ENCODE measurements at regions not wholly inside any gene's neighbourhood (a gene's known extent, or its start where the extent isn't known, plus 50 kb on each side); places are given as distances from the start of the nearest gene placed in this dataset.

DNA sequence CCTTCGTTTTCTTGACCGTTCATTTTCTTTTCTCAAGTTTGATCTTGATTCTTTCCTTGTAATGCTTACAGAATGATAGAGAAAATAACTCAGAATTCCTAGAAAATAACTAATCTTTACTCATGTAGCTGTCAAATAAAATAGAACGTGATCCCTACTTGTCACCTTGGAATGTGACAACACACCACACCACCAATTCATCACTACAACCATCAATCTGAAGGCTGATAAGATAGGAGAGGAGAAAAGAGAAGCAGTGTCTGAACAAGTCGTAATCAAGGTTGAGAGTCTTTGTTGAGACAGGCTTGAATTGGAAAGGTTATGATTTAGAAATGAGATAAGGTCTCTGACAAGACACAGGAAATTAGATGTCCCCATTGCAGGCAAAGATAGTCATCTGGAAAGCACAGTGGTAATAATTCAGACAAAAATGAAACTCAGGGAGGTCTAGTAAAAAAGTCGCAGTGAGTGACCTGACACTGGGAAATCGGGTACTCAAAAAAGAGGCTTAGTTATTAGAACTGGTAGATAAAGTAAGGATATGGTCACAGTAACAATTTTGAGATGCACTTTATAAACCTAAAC, 456.2 kb downstream of the FAT4 start:
- no peak for DNase-seq
- Histone ChIP-seq H3K9ac (no peak overlapping the region), H4K20me1 (ENCODE audit: insufficient read depth) (no peaks in the 10 kb centered on the region), H3K36me3 (ENCODE audit: low read depth) (no peaks in the 10 kb centered on the region), H3K4me2 (ENCODE audit: unreplicated experiment) (no peak overlapping the region), H3K9me2 (ENCODE audit: insufficient read depth) (no peaks in the 10 kb centered on the region), H3K4me3 (no peak overlapping the region), H3F3A (ENCODE audit: insufficient read depth) (no peaks in the 10 kb centered on the region), H3K9me3 (ENCODE audit: low read depth) (no peaks in the 10 kb centered on the region), H3K27me3 (replicated peaks; ENCODE audit: insufficient read depth) (no peaks in the 10 kb centered on the region), H3K79me2 (ENCODE audit: insufficient read depth) (no peaks in the 10 kb centered on the region), H3K27ac (no peak overlapping the region), H2AFZ (no peak overlapping the region), H3K4me1 (ENCODE audit: insufficient read depth) (no peaks in the 10 kb centered on the region)
- 83 to 85% methylated on average over 6 of the region's 6 CpGs for WGBS, 2 experiments (ENCODE audit: low coverage in 1 of 2, low lambda C conversion rate in 2 of 2, missing lambda C conversion rate in 2 of 2)
- in situ Hi-C loops (cut with MboI): no loop called here
- TF ChIP-seq EZH2phosphoT487 (IDR thresholded peaks at IDR 0.05; ENCODE audit: insufficient read depth, low read depth): no peak
- no peak for TF ChIP-seq EZH2 (IDR thresholded peaks at IDR 0.05; ENCODE audit: insufficient read depth, poor library complexity, severe bottlenecking)

DNA sequence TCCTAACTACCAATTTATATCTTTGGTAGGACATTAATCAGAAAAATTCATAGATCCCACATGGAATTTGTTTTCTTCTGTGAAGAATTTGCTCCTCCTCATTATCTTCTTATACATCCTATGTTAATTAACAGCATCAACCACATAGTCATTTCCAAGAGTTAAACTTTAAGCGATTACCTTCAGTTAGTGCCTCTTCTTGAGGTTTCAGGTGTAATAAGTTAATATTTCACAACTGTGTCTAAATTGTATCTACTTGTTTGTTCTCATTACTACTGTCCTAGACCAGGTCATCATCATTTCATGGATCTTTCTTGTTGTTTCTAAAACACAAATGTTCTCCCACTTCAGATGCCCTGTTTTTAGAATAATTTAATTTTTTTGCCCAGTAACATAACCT, 457.9 kb downstream of the FAT4 start:
- in situ Hi-C loops (cut with MboI): no loop called here

DNA sequence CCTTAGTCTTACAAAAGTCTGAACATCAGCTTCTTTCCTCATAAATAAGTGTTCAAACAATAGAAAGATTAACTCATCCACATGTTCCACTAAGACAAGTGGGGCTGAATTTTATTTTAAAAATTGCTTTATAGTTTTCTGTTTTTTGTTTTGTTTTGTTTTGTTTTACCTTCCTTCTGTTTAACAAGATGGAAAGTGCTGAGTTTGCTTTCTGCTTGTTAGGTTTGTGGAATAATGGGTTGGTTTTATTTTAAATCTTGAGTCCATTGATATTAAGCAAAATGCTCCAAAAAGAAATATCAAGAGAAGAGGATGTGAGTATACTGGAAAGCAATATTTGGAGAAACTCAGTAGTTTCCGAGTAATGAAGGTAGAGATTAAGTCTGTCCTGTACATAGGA, 458.7 kb downstream of the FAT4 start:
- Histone ChIP-seq H2AFZ (no peak overlapping the region), H3K36me3 (ENCODE audit: low read depth) (no peaks in the 10 kb centered on the region), H3K27ac (no peak overlapping the region), H3K4me2 (ENCODE audit: unreplicated experiment) (no peak overlapping the region), H3F3A (ENCODE audit: insufficient read depth) (no peaks in the 10 kb centered on the region), H3K4me1 (ENCODE audit: insufficient read depth) (no peaks in the 10 kb centered on the region), H3K79me2 (ENCODE audit: insufficient read depth) (no peaks in the 10 kb centered on the region), H4K20me1 (ENCODE audit: insufficient read depth) (no peaks in the 10 kb centered on the region), H3K9me2 (ENCODE audit: insufficient read depth) (no peaks in the 10 kb centered on the region), H3K9ac (no peak overlapping the region), H3K9me3 (ENCODE audit: low read depth) (no peaks in the 10 kb centered on the region), H3K4me3 (no peak overlapping the region), H3K27me3 (replicated peaks; ENCODE audit: insufficient read depth) (no peaks in the 10 kb centered on the region)
- in situ Hi-C loops (cut with MboI): no loop called here
- no peak for DNase-seq
- WGBS, 2 experiments (ENCODE audit: low coverage in 1 of 2, low lambda C conversion rate in 2 of 2, missing lambda C conversion rate in 2 of 2): 88 to 90% methylated on average over 1 of the region's 1 CpG
- no peak for TF ChIP-seq EZH2 (IDR thresholded peaks at IDR 0.05; ENCODE audit: insufficient read depth, poor library complexity, severe bottlenecking)
- TF ChIP-seq EZH2phosphoT487 (IDR thresholded peaks at IDR 0.05; ENCODE audit: insufficient read depth, low read depth): no peak

More for the DNA sequence above, 457.9 kb downstream of the FAT4 start:
- no peaks in the 10 kb centered on the region for H4K20me1 ChIP-seq (ENCODE audit: insufficient read depth)
- no peaks in the 10 kb centered on the region for H3K27me3 ChIP-seq (replicated peaks; ENCODE audit: insufficient read depth)
- 88 to 97% methylated on average over 1 of the region's 1 CpG for WGBS, 2 experiments (ENCODE audit: low coverage in 1 of 2, low lambda C conversion rate in 2 of 2, missing lambda C conversion rate in 2 of 2)
- no peaks in the 10 kb centered on the region for H3K9me2 ChIP-seq (ENCODE audit: insufficient read depth)
- no peaks in the 10 kb centered on the region for H3F3A ChIP-seq (ENCODE audit: insufficient read depth)
- H3K4me1 ChIP-seq (ENCODE audit: insufficient read depth): no peaks in the 10 kb centered on the region
- H3K4me2 ChIP-seq (ENCODE audit: unreplicated experiment): no peak overlapping the region
- no peak overlapping the region for H3K27ac ChIP-seq
- no peaks in the 10 kb centered on the region for H3K9me3 ChIP-seq (ENCODE audit: low read depth)
- H3K36me3 ChIP-seq (ENCODE audit: low read depth): no peaks in the 10 kb centered on the region
- H3K9ac ChIP-seq: no peak overlapping the region
- no peak for DNase-seq
- H3K4me3 ChIP-seq: no peak overlapping the region
- H3K79me2 ChIP-seq (ENCODE audit: insufficient read depth): no peaks in the 10 kb centered on the region
- TF ChIP-seq EZH2phosphoT487 (IDR thresholded peaks at IDR 0.05; ENCODE audit: insufficient read depth, low read depth) (no peak), EZH2 (IDR thresholded peaks at IDR 0.05; ENCODE audit: insufficient read depth, poor library complexity, severe bottlenecking) (no peak)
- H2AFZ ChIP-seq: no peak overlapping the region

DNA sequence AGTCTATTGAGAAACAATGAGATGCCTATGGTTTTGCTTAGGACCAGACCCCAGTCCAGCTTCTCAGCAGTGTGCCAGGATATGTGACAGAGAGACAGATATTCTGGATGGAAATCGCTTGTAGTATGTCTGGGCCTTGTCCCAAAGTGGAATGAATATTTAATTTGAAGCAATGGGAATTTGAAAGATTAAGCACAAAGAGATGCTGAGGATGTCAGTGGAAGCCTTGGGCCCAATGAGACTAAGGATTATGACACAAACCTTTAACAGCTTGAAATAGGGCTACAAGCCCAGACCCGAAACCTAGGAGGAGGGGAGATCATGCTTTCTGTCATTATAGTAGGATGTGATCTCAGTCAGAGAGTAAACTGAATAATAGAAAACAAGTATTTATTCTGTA, 459.2 kb downstream of the FAT4 start:
- H3K27me3 ChIP-seq (replicated peaks; ENCODE audit: insufficient read depth): no peaks in the 10 kb centered on the region

More for the DNA sequence above, 459.2 kb downstream of the FAT4 start:
- H3K4me2 ChIP-seq (ENCODE audit: unreplicated experiment): no peak overlapping the region
- no peaks in the 10 kb centered on the region for H4K20me1 ChIP-seq (ENCODE audit: insufficient read depth)
- no peaks in the 10 kb centered on the region for H3K36me3 ChIP-seq (ENCODE audit: low read depth)
- H3K4me3 ChIP-seq: no peak overlapping the region
- H3K9me2 ChIP-seq (ENCODE audit: insufficient read depth): no peaks in the 10 kb centered on the region
- no peak overlapping the region for H3K9ac ChIP-seq
- in situ Hi-C loops (cut with MboI): no loop called here
- no peak overlapping the region for H2AFZ ChIP-seq
- 85 to 91% methylated on average over 2 of the region's 2 CpGs for WGBS, 2 experiments (ENCODE audit: low coverage in 1 of 2, low lambda C conversion rate in 2 of 2, missing lambda C conversion rate in 2 of 2)
- no peak for DNase-seq
- H3K79me2 ChIP-seq (ENCODE audit: insufficient read depth): no peaks in the 10 kb centered on the region
- TF ChIP-seq EZH2phosphoT487 (IDR thresholded peaks at IDR 0.05; ENCODE audit: insufficient read depth, low read depth) (no peak), EZH2 (IDR thresholded peaks at IDR 0.05; ENCODE audit: insufficient read depth, poor library complexity, severe bottlenecking) (no peak)
- no peaks in the 10 kb centered on the region for H3K4me1 ChIP-seq (ENCODE audit: insufficient read depth)
- H3F3A ChIP-seq (ENCODE audit: insufficient read depth): no peaks in the 10 kb centered on the region
- H3K27ac ChIP-seq: no peak overlapping the region
- no peaks in the 10 kb centered on the region for H3K9me3 ChIP-seq (ENCODE audit: low read depth)

Data from GM23248 (cell line).